Thyroid gland (tissue), 4 donors: ENCODE measurements at regions not wholly inside any gene's neighbourhood (a gene's known extent, or its start where the extent isn't known, plus 50 kb on each side); places are given as distances from the start of the nearest gene placed in this dataset.

Source experiments
- POLR2A ChIP-seq, 2 donors: fragments of 450-650 bp; IDR thresholded peaks; one replicate each; pipeline ENCODE4 v1.6.1; 2017; ENCODE audit warnings: antibody characterized with exemption in 2 of 2, mild to moderate bottlenecking in 2 of 2, moderate library complexity in 1 of 2
- TF ChIP-seq, protein P1 (sequence below), 6 experiments: fragments of 200-600 bp in 3 of 6; fragments of 450-650 bp in 3 of 6; sonication (generic) in 3 of 6; IDR thresholded peaks; one replicate each; pipeline ENCODE4 v1.5.1; 2016 to 2019; ENCODE audit warnings: antibody characterized with exemption in 6 of 6, mild to moderate bottlenecking in 2 of 6, inconsistent platforms in 1 of 6, moderate library complexity in 1 of 6

DNA sequence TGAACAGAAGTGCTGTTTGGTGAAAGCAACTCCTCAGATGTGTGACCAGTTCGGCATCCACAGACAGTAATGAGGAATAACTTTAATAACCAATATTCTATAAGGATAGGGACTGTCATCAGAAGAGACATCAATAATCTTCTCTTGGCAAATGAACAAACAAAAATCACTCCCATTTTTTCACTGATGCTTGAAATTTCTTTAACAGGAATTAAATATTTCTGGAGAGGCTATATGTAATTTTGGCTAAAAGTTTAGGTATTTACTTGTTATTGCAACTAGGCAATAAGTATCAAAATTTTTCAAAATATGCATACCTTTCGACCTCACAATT is 121.6 kb upstream of the EEA1 start:
- TF ChIP-seq, protein P1, sequence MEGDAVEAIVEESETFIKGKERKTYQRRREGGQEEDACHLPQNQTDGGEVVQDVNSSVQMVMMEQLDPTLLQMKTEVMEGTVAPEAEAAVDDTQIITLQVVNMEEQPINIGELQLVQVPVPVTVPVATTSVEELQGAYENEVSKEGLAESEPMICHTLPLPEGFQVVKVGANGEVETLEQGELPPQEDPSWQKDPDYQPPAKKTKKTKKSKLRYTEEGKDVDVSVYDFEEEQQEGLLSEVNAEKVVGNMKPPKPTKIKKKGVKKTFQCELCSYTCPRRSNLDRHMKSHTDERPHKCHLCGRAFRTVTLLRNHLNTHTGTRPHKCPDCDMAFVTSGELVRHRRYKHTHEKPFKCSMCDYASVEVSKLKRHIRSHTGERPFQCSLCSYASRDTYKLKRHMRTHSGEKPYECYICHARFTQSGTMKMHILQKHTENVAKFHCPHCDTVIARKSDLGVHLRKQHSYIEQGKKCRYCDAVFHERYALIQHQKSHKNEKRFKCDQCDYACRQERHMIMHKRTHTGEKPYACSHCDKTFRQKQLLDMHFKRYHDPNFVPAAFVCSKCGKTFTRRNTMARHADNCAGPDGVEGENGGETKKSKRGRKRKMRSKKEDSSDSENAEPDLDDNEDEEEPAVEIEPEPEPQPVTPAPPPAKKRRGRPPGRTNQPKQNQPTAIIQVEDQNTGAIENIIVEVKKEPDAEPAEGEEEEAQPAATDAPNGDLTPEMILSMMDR (IDR thresholded peaks at IDR 0.05) = no peak
- TF ChIP-seq POLR2A (IDR thresholded peaks at IDR 0.05) = no peak
